ENCODE measurements at regions not wholly inside any gene's neighbourhood (a gene's known extent, or its start where the extent isn't known, plus 50 kb on each side); places are given as distances from the start of the nearest gene placed in this dataset.

DNA sequence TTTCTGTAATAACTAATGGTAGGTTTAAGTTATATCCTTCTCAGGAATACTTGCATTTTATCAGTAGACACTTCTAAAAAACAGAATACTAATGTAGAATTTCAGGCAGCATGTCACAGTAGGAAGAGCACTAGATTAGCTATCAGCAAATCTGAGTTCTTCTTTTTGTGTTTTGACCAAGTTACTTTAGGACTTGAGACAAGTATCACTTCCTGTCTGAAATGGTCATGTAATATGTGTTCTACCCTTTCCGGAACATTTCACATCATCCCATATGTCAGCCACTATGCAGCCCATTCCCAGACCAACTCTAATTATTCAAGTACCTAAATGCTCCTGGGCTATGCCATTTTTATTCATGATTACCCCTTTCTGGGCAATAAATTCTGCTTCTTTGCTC, 401.8 kb upstream of the RPS6KA3 start (continued):
- TF ChIP-seq, protein P1, sequence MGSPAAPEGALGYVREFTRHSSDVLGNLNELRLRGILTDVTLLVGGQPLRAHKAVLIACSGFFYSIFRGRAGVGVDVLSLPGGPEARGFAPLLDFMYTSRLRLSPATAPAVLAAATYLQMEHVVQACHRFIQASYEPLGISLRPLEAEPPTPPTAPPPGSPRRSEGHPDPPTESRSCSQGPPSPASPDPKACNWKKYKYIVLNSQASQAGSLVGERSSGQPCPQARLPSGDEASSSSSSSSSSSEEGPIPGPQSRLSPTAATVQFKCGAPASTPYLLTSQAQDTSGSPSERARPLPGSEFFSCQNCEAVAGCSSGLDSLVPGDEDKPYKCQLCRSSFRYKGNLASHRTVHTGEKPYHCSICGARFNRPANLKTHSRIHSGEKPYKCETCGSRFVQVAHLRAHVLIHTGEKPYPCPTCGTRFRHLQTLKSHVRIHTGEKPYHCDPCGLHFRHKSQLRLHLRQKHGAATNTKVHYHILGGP (tag by site-specific recombination; IDR thresholded peaks at IDR 0.05): no peak
- no peak for TF ChIP-seq GLI2 (tag by site-specific recombination; IDR thresholded peaks at IDR 0.05; ENCODE audit: borderline replicate concordance, low read depth)
- TF ChIP-seq CTCF (tag by site-specific recombination; IDR thresholded peaks at IDR 0.05): no peak
- TF ChIP-seq PRDM6 (tag by site-specific recombination; IDR thresholded peaks at IDR 0.05): no peak
- no peak for TF ChIP-seq ZNF600 (tag by site-specific recombination; IDR thresholded peaks at IDR 0.05)
- no peak for TF ChIP-seq ZNF623 (tag by site-specific recombination; IDR thresholded peaks at IDR 0.05)
- no peak for TF ChIP-seq ZNF248 (tag by site-specific recombination; IDR thresholded peaks at IDR 0.05)
- TF ChIP-seq MZF1 (tag by site-specific recombination; IDR thresholded peaks at IDR 0.05; ENCODE audit: borderline replicate concordance): no peak
- TF ChIP-seq ZNF843 (tag by site-specific recombination; IDR thresholded peaks at IDR 0.05): no peak

GRCh38 chrX:20666331-20666730, 399.6 kb upstream of the RPS6KA3 start:
- H3K9me3 ChIP-seq (ENCODE audit: control insufficient read depth, insufficient read depth, low read depth, low read length): no peaks in the 10 kb centered on the region
- no peak for TF ChIP-seq ZFHX2 (tag by site-specific recombination; conservative IDR thresholded peaks at IDR 0.05)
- TF ChIP-seq ZSCAN16 (tag by site-specific recombination; IDR thresholded peaks at IDR 0.05): no peak
- TF ChIP-seq ZSCAN30 (tag by site-specific recombination; IDR thresholded peaks at IDR 0.05): no peak
- no peak for TF ChIP-seq ZNF561 (tag by site-specific recombination; IDR thresholded peaks at IDR 0.05; ENCODE audit: borderline replicate concordance)
- no peak for TF ChIP-seq ZNF473 (tag by site-specific recombination; IDR thresholded peaks at IDR 0.05)
- TF ChIP-seq SP2 (tag by site-specific recombination; IDR thresholded peaks at IDR 0.05): no peak
- TF ChIP-seq WT1 (tag by site-specific recombination; IDR thresholded peaks at IDR 0.05): no peak
- POLR2A ChIA-PET: no interaction called here
- H3K4me3 ChIP-seq (ENCODE audit: low read depth, low read length): no peak overlapping the region
- CTCF ChIA-PET: no interaction called here
- H3K36me3 ChIP-seq (ENCODE audit: control insufficient read depth in 2 of 2, insufficient read depth in 1 of 2, low read length in 2 of 2): no peaks in the 10 kb centered on the region
- no peak overlapping the region for H3K27ac ChIP-seq (ENCODE audit: extremely low read depth, low read depth, low read length)
- no peaks in the 10 kb centered on the region for H3K4me1 ChIP-seq (ENCODE audit: control insufficient read depth, insufficient read depth, low read length)

GRCh38 chrX:20665481-20665880, 398.8 kb upstream of the RPS6KA3 start:
- Histone ChIP-seq H3K27ac (ENCODE audit: extremely low read depth, low read depth, low read length) (no peak overlapping the region), H3K9me3 (ENCODE audit: control insufficient read depth, insufficient read depth, low read depth, low read length) (no peaks in the 10 kb centered on the region), H3K4me3 (ENCODE audit: low read depth, low read length) (no peak overlapping the region), H3K4me1 (ENCODE audit: control insufficient read depth, insufficient read depth, low read length) (no peaks in the 10 kb centered on the region), H3K36me3 (ENCODE audit: control insufficient read depth in 2 of 2, insufficient read depth in 1 of 2, low read length in 2 of 2) (no peaks in the 10 kb centered on the region)
- CTCF ChIA-PET: no interaction called here
- POLR2A ChIA-PET: no interaction called here
- TF ChIP-seq ZBTB8A (tag by site-specific recombination; IDR thresholded peaks at IDR 0.05): no peak
- no peak for TF ChIP-seq GFI1B (tag by site-specific recombination; IDR thresholded peaks at IDR 0.05)
- TF ChIP-seq ZNF266 (tag by site-specific recombination; IDR thresholded peaks at IDR 0.05; ENCODE audit: low read depth): no peak
- TF ChIP-seq ZBTB20 (tag by site-specific recombination; IDR thresholded peaks at IDR 0.05): no peak
- no peak for TF ChIP-seq ZNF76 (tag by site-specific recombination; IDR thresholded peaks at IDR 0.05; ENCODE audit: borderline replicate concordance, low read depth)
- no peak for TF ChIP-seq ZNF768 (tag by site-specific recombination; IDR thresholded peaks at IDR 0.05)
- TF ChIP-seq ZNF223 (tag by site-specific recombination; IDR thresholded peaks at IDR 0.05): no peak
- no peak for TF ChIP-seq ZNF623 (tag by site-specific recombination; IDR thresholded peaks at IDR 0.05)
- TF ChIP-seq ZBTB17 (tag by site-specific recombination; IDR thresholded peaks at IDR 0.05): no peak
- TF ChIP-seq ZNF654 (tag by site-specific recombination; IDR thresholded peaks at IDR 0.05; ENCODE audit: low read depth): no peak
- TF ChIP-seq ZFP3 (tag by site-specific recombination; IDR thresholded peaks at IDR 0.05; ENCODE audit: low read depth): no peak
- TF ChIP-seq KLF17 (tag by site-specific recombination; IDR thresholded peaks at IDR 0.05): no peak
- no peak for TF ChIP-seq ZNF660 (tag by site-specific recombination; IDR thresholded peaks at IDR 0.05)
- TF ChIP-seq ZNF239 (tag by site-specific recombination; IDR thresholded peaks at IDR 0.05): no peak
- TF ChIP-seq ZNF112 (tag by site-specific recombination; IDR thresholded peaks at IDR 0.05): no peak
- no peak for TF ChIP-seq ZNF585B (tag by site-specific recombination; IDR thresholded peaks at IDR 0.05)
- TF ChIP-seq ZNF214 (tag by site-specific recombination; IDR thresholded peaks at IDR 0.05; ENCODE audit: borderline replicate concordance): no peak
